Stimulated activated CD8-positive, alpha-beta memory T cell treated with anti-CD3 and anti-CD28 coated beads, Interleukin-4, amount 100 ng/mL, for 48 hours (primary cell): ENCODE measurements at regions not wholly inside any gene's neighbourhood (a gene's known extent, or its start where the extent isn't known, plus 50 kb on each side); places are given as distances from the start of the nearest gene placed in this dataset.

Experiments
- DNase-seq: peaks from one replicate; pipeline ENCODE4 v3.0.0-alpha.2; 2020

DNA sequence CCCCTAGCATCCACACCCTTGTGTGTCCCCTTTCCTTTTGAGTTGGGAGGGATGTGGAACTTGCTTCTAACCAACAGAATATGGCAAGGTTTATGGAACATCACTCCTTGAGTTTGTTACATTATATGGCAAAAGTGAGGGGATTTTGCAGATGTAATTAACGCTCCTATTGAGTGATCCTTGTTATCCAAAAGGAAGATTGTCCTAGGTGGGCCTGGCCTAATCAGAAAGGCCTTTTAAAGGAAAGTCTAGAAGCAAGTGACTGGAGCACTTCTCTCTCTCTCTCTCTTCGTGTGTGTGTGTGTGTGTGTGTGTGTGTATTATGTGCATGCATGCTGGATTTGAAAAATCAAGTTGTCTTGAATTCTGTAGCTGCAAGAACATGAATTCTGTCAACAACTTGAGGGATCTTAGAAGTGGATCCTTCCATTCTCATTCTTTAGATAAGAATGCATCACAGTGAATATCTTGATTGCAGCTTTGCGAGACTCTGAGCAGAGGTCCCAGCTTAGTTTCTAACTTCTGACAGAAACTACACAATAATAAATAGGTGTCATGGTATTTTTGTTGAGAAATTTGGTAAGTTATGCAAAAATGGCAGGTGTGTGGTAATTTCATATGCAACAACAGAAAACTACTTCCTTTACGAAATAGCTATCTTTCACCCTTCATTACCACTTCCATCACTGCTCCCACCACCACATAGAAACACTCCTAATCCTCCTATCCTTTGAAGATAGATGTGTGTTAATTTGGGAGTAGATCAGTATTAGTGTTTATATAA, 360.9 kb upstream of the CBLB start:
- no peak for DNase-seq

DNA sequence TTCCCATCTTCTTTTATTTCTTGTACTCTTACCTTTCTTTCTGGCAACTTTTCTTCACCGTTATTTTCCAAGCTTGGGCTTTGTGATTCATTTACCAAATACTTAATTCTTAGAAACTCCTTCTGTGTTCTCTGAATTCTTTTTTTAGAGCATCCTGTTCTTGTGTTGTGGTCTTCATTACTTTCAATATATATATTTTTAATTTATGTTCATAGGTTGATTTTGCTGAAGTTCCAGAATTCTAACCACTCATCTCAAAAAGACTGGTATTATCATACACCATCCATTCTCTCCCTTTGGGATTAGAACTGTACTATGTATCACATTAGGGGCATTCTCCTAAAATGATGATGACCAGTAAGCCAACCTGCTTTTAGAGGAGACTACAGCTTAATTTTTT, 362.3 kb upstream of the CBLB start:
- DNase-seq: no peak

DNA sequence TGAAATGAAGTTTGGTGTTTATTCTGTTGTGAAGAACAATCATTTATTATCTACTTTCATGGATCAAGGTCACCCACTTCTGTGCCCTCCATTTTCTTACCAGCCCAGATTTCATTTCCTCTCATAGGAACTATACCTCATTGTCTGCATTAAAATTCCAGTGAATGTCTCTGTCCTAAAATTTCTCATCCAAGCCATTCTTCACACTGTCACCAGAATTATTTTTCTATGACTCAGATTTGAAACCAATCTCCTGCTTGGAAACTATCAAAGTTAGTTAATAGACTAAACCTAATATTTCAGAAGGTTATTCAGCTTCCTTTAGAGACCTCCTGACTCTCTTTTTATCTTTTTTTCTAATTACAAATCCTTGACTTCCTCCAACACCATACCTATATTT, 364.1 kb upstream of the CBLB start:
- no peak for DNase-seq

DNA sequence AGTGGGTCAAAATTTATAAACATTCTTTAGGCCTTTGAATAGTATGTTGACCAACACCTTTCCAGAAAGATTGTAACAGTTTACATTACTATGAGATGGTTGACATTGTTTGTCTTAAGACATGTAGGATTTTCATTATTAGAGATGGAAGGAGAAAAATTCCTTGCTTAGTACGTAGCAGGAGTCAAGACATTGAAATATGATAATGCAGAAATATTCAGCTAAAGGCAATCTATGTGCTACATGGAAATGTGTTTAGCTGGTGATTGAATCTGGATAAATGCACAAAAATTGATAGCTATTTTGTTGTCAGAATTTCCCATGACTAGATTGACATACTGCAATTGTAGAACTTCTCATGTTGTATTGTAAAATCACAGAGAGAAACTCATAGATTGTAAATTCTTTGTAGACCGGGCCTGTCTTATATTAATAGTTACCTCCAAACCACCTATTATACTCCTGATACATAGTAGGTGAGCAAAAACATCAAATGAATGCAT, 370.4 kb upstream of the CBLB start:
- no peak for DNase-seq

DNA sequence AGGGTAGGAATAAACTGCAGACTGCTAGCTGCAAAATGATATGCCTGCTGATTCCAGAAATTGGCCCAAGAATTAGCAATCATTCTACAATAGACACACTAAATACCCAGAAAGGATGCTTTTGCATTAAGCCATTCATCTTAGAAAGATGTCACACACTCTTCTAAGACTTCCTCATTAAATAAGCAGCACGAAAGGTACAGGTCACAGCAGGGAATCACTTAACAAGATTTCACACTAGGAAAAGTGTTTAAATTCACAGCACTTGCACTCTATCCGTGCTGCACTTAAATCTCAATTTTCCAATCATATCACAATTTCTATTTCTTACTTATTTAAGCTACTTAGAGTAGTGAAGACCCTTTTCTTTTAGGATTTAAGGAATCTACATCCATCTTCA, 372.8 kb upstream of the CBLB start:
- DNase-seq: no peak

DNA sequence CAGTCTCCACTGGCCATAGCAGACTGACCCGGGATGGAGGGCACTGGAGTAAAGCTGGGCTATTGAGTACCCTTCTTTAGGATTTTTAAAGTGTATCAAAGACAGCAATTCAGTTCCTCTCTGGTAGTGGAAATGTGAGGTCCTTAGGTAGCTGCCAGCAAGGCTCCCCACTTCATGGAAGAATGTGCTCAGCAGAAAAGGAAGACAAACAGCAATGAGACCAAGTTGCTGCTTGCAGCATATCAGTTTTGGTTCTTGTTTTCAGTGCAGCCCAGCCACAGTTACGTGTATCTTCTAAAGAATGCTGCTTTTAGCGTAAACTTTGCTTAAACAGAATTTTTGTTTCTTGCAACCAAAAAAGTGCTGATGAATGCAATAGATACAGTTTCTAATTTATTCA, 374.0 kb upstream of the CBLB start:
- no peak for DNase-seq

DNA sequence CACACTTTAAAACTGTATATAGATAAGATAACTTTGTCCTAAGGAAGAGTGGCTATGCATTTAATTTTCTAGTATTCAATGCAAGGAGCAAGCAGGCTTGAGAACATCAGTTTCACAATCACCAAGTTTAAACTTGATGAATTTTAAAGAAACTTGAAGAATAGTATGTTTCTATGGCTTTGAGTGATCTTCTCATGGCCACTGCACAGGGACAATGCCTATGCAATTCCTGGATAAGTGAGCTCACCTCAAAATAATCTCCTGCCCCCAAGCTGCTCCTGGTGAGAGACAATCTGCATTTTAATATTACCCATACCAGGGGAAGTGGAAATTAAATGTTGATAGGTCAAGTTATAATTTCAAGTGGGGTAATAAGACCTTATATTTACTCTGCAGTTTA, 376.6 kb upstream of the CBLB start:
- no peak for DNase-seq

DNA sequence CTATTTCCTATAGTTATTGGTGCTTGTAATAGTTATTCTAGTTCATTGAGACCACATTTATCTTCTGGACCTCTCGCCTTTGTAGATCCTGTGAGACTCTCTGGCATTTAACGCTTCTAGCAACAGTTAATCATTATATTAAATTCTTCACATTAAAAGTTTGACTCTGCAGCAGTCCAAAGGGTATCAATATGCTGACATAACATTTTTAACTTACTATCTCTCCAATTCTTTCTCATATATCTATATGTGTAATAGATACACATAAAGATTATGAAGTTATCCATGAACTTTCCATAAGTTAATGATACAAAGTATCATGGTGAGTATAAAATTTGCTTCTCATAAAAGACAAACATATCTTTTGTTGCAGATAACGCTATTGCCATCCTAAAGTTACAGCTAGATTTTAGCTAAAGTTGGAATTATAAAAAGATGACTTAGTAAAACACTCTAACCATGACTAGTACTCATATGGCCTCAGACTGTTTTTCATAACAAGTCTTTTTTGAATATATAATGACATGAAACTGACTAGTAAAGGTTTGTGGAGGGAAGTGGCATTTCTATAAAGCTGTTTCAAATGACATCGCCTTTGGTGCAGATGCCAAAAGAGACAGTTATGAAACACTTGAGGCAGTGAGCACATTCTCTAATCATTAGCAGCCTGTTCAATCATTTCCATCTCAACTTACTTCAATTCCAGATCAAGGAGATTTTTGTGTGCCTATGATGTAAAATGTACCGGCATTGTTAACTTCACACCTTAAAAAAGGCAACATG, 379.3 kb upstream of the CBLB start:
- DNase-seq: no peak

DNA sequence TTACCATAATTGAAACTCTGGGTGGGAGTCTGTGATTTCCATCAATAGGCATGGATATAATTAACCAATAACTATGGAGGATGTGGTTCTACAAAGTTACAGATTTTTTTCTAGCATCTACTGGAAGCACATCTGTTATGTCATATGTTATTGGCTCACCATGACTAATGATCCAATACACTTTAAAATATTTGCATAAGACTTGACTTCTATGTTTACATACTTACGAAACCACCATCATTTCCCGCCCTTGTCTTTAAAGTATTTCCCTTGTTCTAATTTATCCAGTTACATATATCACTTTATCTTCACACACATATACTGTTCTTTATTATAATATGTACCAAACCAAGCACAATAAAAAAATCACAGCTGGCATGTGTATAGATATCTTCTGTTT, 380.3 kb upstream of the CBLB start:
- DNase-seq: no peak

DNA sequence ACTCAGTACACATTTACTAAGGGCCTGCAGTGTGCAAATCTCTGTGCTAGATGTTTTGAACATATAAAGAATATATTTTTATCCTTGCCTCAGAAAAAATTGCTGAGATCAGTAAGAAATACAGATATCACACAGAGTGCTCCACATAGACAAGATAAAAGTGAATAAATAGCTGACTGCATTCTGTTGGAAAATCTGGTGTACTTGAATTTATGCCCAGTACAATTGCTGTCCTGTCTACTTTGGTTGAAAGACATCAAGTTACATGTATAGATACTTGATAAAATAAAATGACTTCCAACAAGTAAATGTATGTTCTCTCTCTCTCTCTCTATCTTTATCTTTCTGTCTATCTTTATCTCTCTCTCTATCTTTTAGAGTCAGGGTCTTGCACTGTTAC, 381.2 kb upstream of the CBLB start:
- DNase-seq: no peak

DNA sequence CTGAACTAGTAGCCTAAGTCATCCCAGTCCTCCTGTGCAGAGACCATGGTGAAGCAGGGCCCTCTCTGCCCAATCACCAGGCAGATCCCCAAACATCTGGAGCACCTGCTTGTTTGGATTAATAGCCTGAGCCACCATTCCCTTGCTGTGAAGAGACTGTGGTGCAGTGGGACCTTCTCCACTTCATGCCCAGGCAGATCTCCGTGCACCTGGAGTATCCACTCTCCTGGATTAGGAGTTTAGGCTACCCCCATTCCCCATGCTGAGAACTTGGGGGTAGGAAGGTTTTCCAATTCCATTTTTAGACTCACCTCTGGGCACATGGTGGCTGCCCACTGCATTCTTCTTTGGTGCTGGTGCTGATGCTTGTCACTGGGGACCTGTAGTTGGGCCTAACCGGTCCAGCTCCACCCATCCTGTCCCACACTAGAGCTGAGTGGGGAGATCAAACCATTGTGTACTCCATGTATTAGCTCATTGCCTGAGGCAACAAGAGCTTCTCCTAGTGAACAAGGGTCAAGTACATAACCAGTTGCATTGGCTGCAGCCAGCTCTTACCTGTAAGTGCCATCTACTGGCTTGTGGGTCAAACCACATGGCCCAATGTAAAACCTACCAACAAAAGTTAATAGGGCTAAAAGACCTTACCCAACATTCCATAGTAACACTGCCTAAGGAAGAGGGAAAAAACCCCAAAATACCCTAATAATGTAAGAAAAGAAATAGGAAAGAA, 382.5 kb upstream of the CBLB start:
- no peak for DNase-seq

DNA sequence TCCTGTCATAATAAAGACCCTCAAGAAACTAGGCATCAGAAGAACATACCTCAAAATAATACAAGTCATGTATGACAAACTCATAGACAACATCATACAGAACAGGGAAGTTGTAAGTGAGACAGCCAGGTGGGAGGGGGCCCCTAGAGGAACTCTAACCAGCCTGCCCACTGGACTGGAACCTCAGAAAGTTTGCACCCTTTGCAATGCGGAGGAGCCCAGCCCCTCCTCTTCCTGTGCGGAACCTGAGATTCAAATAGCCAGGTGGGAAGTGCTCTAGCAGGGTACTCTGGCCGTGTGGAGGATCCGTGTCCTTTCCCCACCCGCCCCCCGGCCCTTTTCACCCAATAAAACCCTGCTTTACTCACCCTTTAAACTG, 387.0 kb upstream of the CBLB start:
- DNase-seq: no peak

DNA sequence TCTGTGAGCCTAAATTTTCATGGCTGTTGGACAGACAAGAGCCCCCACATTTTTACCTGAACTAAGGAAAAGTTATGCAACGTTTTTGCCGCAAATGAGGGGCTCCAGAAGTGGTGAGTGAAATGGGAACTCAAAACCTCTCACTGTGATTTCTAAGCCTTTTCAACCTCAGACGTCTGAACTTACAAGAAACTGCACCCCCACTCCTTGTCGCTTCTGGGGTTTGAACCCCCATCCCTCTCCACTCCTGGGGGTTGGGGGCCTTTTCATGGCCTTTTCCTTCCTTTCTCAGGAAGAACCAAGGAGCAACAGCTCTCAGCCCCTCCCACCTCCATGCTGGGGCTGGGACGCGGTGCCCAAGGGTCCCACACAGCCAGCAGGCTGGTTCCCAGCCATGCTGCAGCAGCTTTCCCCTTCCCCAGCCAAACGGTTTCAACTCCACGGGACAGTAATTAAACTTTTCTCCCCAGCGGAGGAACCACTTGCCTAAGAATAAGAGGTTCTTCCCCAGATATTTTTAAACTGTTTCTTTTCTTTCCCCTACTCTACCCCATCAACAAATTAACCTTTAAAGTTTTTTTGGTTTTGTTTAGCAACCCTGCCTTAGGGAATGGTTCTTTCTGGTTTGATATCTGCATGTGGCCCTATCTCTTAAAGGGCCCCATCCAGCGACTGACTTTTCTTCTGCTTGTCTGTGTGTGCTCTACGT, 387.6 kb upstream of the CBLB start:
- DNase-seq: no peak

DNA sequence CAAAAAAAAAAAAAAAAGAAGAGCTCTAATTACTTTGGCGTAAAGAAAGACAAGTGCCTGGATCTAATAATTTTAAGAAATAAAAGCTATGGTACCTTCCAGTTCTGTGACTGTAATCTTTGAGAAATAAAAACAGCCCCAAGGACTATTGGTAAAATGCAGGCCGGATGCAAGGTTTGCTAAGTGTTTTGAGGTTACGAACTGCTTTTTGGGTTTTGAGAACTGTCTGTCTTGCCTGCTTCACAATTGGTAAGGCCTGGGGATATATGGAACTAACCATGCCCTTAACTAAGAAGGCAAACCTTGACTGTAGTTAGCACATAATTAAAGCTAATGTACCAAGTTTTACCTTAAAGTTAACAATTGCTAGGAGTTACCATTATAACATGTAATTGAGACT, 388.4 kb upstream of the CBLB start:
- DNase-seq: no peak

DNA sequence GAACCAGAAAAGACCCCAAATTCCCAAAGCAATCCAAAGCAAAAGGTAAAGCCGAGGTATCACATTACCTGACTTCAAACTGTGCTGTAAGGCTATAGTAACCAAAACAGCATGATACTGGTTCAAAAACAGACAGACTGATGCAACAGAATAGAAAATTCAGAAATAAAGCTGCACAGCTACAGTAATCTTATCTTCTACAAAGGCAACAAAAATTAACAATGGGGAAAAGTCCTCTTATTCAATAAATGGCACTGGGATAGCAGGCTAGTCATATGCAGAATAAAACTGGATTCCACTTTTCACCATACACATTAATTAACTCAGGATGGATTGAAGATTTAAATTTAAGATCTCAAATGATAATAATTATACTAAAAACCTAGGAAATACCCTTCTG, 392.6 kb upstream of the CBLB start:
- no peak for DNase-seq

DNA sequence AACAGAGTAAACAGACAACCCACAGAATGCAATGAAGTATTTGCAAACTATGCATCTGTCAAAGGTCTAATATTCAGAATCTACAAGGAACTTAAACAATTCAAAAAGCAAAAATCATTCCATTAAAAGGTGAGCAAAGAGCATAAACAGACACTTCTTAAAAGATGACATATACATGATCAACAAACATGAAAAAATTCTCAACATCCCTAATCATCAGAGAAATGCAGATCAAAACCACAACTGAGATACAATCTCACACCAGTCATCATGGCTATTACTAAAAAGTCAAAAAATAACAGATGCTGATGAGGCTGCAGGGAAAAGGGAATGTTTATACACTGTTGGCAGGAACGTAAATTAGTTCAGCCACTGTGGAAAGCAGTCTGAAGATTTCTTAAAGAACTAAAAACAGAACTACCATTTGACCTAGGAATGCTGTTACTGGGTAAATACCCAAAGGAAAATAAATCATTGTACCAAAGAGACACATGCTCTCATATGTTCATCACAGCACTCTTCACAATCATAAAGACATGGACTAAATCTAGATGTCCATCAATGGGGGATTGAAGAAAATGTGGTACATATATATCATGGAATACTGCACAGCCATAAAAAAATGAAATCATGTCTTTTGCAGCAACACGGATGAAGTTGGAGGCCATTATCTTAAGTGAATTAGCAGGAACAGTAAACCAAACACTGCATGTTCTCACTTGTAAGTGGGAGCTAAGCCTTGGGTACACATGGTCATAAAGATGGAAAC, 393.3 kb upstream of the CBLB start:
- DNase-seq: no peak

DNA sequence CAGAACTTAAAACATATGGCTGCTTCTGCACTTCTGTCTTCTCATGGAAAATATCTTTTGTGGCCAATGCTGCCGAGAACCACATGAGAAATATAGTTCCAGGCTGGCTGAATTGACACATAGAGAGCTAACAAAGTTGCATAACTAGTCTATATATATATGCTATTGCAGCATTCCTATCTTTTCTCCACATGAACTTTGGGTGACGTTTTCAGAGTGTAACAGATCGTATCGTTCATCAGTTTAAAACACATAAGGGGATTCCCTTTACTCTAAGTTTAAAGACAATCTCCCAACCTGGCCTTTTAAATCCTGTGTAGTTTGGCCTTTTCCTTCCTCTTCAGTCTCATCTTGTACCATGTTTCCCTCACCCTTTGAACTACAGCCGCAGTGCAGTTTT, 394.2 kb upstream of the CBLB start:
- DNase-seq: no peak

DNA sequence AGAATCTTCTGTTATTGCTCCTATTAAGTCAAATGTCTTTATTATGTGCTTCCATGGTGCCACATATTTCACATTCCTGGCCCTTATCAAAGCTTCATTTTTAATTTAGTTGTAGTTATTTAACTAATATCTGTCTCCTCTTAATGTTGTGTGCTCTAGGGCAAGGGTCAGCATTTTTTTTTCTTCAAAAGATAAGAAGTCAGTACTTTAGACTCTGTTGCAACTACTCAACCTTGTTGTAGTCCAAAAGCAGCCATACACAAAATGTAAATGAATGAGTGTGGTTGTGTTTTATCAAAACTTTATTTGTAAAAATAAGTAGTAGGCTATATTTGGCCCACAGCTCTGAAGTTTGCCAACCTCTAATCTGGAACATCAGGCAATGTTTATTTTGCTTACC, 394.7 kb upstream of the CBLB start:
- DNase-seq: no peak

DNA sequence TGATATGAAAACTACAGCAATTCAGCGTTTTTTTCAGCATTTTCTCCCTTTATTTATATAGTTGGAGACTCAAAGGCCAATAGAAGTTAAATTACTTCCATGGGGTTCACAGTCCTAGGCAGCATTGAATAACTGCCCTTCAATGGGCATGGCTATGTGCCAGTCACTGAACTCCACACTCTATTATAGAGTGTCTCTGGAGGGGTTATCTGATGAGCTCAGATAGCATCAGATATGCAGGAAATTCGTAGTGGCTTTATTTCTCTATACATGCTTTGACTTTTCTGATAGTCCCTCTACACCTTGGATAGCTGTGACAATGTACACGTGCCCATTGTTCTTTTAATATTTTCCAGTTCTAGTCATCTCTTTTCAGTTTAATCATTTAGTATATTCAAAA, 396.9 kb upstream of the CBLB start:
- DNase-seq: no peak

DNA sequence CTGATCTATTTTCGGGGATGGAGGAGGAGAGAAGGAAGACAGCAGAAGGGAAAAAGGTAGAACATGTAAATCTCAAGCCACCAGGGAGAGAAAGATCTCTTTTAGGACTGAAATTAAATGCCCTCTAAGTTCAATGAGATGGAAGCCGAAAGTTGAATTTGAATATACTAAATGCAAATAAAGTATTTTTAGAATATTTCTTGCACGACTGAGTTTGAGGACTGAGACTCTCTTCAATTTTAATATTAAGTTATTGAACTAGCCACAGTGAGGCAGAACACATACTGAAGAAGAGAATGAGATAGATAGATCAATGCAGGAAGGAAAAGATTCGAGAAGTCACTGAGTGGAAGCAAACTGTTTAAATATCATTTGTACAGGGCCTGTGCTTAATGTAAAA, 399.9 kb upstream of the CBLB start:
- no peak for DNase-seq

DNA sequence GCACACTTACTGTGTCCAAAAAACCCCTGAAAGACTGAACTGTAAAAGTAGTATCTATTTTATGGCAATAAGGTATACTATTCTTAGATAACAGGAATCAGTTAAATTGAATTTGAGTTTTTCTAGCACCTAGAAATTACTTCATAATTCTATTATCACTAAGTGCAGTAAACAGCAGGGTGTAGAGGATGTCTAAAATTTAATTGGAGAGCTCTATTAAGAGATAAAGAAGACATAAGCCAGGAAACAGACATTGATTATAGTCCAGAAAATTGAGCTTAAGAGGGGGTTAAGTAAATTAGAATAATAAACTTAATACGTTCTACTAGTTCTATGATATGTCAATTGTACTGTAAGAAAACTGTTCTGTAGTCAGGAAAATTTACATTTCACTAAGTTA, 403.5 kb upstream of the CBLB start:
- no peak for DNase-seq

DNA sequence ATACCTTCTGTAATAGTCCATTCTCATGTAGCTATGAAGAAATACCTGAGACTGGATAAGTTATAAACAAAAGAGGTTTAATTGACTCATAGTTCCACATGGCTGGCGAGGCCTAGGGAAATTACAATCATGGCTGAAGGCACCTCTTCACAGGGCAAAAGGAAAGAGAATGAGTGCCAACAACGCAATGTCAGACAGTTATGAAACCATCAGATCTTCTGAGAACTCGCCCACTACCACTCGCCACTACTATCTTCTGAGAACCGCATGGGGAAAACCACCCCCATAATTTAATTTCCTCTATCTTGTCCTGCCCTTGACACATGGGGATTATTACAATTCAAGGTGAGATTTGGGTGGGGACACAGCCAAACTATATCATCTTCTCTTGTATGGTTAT, 406.8 kb upstream of the CBLB start:
- DNase-seq: no peak
